ENCODE measurements at regions not wholly inside any gene's neighbourhood (a gene's known extent, or its start where the extent isn't known, plus 50 kb on each side); places are given as distances from the start of the nearest gene placed in this dataset.

DNA sequence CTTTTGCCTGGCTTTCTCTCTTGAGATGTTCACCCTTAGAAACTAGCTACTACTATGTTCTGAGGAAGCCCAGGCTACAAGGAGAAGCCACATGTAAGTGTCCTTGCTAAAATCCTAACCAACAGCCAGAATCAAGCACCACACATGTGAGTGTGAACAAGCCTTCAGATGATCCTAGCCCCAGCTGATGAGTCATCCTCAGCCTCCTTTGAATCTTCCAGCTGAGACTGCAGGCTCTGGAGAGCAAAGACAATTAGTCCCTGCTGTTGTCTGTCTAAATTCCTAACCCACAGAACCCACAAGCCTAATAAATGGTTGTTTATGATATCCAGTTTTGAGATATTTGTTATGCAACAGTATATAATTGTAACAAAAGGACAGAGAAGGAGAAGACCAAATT, 92.8 kb upstream of the TAC1 start:
- TF ChIP-seq, protein P1, sequence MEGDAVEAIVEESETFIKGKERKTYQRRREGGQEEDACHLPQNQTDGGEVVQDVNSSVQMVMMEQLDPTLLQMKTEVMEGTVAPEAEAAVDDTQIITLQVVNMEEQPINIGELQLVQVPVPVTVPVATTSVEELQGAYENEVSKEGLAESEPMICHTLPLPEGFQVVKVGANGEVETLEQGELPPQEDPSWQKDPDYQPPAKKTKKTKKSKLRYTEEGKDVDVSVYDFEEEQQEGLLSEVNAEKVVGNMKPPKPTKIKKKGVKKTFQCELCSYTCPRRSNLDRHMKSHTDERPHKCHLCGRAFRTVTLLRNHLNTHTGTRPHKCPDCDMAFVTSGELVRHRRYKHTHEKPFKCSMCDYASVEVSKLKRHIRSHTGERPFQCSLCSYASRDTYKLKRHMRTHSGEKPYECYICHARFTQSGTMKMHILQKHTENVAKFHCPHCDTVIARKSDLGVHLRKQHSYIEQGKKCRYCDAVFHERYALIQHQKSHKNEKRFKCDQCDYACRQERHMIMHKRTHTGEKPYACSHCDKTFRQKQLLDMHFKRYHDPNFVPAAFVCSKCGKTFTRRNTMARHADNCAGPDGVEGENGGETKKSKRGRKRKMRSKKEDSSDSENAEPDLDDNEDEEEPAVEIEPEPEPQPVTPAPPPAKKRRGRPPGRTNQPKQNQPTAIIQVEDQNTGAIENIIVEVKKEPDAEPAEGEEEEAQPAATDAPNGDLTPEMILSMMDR (IDR thresholded peaks at IDR 0.05): no peak
- no peak for TF ChIP-seq POLR2AphosphoS5 (IDR thresholded peaks at IDR 0.05)
- no peak for TF ChIP-seq POLR2A (IDR thresholded peaks at IDR 0.05)

Measured in sigmoid colon (tissue), 4 donors.